Right atrium auricular region (tissue), 2 donors: ENCODE measurements at regions not wholly inside any gene's neighbourhood (a gene's known extent, or its start where the extent isn't known, plus 50 kb on each side); places are given as distances from the start of the nearest gene placed in this dataset.

Source experiments
- DNase-seq: peaks from one replicate; pipeline ENCODE4 v3.0.0-alpha.2; 2019; ENCODE audit warnings: low spot score
- H3K27ac ChIP-seq, 2 donors: fragments of 200-600 bp; sonication (generic); 1 replicate in 1 of 2; 2 replicates in 1 of 2; pipeline ENCODE4 v1.5.1; 2016 to 2019
- H3K27me3 ChIP-seq, 2 donors: fragments of 200-600 bp; sonication (generic); one replicate each; pipeline versions ENCODE4 v1.5.1 to v1.6.0; 2017 to 2019
- H3K36me3 ChIP-seq: fragments of 200-600 bp; sonication (generic); one replicate; pipeline ENCODE4 v1.5.1; 2016
- H3K4me1 ChIP-seq, 2 donors: fragments of 200-600 bp; sonication (generic); one replicate each; pipeline versions ENCODE4 v1.5.1 to v1.6.0; 2017 to 2019
- H3K4me3 ChIP-seq, 2 donors: fragments of 200-600 bp; sonication (generic); 1 replicate in 1 of 2; 2 replicates in 1 of 2; pipeline ENCODE4 v1.5.1; 2017 to 2019; ENCODE audit warnings: mild to moderate bottlenecking in 1 of 2, moderate library complexity in 1 of 2
- H3K9me3 ChIP-seq, 2 donors: fragments of 200-600 bp; sonication (generic); one replicate each; pipeline ENCODE4 v1.5.1; 2019
- TF ChIP-seq, protein P1 (sequence below), 2 donors: fragments of 200-600 bp; sonication (generic); IDR thresholded peaks; one replicate each; pipeline ENCODE4 v1.5.1; 2019; ENCODE audit warnings: antibody characterized with exemption in 2 of 2

DNA sequence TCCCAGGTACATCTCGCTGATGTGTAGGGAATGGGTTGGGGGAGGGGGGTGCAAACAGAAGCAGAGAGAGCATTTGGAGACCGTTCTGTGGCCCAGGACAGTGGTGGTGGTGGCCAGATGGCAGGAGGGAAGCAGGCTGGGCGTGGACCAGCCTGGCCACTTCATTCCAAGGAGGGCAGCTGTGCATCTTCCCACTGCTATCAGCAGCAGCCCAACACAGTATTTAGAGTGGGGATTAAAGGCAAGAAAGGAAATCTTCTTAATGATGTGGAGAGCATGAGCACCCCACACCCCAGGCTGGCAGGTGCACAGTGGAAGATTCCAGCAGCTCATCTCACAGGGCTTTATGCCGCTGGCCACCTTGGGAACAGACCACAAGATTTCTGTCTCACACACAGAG lies 198.7 kb downstream of the NPHP4 start:
- TF ChIP-seq, protein P1, sequence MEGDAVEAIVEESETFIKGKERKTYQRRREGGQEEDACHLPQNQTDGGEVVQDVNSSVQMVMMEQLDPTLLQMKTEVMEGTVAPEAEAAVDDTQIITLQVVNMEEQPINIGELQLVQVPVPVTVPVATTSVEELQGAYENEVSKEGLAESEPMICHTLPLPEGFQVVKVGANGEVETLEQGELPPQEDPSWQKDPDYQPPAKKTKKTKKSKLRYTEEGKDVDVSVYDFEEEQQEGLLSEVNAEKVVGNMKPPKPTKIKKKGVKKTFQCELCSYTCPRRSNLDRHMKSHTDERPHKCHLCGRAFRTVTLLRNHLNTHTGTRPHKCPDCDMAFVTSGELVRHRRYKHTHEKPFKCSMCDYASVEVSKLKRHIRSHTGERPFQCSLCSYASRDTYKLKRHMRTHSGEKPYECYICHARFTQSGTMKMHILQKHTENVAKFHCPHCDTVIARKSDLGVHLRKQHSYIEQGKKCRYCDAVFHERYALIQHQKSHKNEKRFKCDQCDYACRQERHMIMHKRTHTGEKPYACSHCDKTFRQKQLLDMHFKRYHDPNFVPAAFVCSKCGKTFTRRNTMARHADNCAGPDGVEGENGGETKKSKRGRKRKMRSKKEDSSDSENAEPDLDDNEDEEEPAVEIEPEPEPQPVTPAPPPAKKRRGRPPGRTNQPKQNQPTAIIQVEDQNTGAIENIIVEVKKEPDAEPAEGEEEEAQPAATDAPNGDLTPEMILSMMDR (IDR thresholded peaks at IDR 0.05) = no peak
- Histone ChIP-seq H3K36me3 (no peaks in the 10 kb centered on the region), H3K4me3 (no peak overlapping the region), H3K9me3 (no peaks in the 10 kb centered on the region), H3K27me3 (no peaks in the 10 kb centered on the region), H3K27ac (no peak overlapping the region), H3K4me1 (no peaks in the 10 kb centered on the region)
- no peak for DNase-seq

DNA sequence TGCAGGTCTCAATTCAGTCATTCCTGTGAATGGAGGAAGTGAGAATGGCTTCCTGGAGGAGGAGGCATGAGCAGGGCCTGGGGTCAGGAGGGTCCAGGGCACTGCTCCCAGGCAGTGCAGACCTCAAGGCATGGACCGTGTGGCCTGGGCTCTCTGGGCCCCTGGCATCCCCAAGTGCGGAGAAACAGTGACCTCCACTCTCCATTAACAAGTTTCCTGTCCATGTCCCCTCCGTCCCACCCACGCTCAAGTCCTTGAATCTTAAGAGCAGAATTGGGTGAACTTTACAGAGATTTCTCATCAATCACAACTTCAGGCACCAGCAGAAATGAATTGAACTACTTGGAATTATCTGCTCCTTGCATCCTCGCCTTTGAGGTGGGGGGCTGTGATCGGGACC lies 211.1 kb downstream of the NPHP4 start:
- DNase-seq = no peak
- H3K27me3 ChIP-seq = no peaks in the 10 kb centered on the region
- H3K4me1 ChIP-seq = no peaks in the 10 kb centered on the region
- no peaks in the 10 kb centered on the region for H3K9me3 ChIP-seq
- no peaks in the 10 kb centered on the region for H3K36me3 ChIP-seq
- no peak overlapping the region for H3K4me3 ChIP-seq
- TF ChIP-seq, protein P1 (IDR thresholded peaks at IDR 0.05) = no peak
- no peak overlapping the region for H3K27ac ChIP-seq

DNA sequence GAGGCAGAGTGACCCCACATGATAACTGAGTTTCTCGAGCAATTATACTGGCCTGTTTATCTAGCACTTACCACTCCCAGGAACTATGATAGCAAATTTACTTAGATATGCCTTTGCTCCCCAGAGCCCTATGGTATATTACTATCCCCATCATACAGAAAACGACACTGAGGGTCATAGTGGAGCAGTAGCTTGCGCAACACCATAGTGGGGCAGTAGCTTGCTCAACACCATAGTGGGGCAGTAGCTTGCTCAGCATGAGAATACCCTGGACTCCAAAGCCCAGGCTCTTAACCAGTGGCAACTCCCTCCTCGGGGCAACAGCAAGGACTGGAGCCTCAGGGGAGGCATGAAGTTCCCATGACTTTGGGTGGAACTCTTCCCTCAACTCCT lies 211.9 kb downstream of the NPHP4 start:
- Histone ChIP-seq H3K4me1 (no peaks in the 10 kb centered on the region), H3K36me3 (no peaks in the 10 kb centered on the region), H3K27me3 (no peaks in the 10 kb centered on the region), H3K4me3 (no peak overlapping the region), H3K27ac (no peak overlapping the region), H3K9me3 (no peaks in the 10 kb centered on the region)
- TF ChIP-seq, protein P1 (IDR thresholded peaks at IDR 0.05) = no peak
- DNase-seq = no peak

DNA sequence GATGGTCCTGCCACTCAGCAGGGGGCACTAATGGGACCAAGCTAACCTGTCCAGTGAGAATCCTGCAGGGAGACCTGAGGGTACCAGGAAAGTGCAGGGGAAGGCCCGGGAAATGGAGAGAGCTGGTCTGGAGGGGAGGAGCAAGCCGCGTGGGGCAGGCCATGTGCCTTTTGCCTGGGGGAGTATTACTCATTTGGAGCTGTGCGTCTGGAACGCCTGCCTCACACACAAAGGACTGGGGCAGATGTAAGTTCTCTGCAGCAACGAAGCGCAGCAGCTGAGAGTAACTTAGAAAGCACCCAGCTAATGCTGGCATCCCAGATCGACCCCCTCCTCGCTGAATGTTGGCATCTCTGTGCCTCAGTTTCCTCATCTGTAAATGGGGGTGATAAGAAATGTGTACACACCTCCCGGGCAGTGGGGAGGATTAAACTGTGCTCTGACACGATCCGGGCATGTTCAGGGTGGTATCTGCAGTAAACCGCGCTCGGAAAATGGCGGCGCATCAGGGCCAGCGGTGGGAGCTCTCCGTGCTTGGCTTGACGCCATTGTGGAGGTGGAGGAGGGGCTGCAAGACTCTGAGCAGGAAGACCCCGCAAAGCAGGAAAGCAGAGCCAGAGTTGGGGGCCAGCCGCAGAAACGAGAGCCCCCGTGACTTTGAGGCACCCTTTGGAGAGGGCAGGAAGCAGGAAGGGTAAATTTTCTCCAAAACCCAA lies 212.5 kb downstream of the NPHP4 start:
- DNase-seq = no peak
- Histone ChIP-seq H3K27ac (no peak overlapping the region), H3K4me3 (no peak overlapping the region), H3K4me1 (no peaks in the 10 kb centered on the region), H3K27me3 (no peaks in the 10 kb centered on the region), H3K9me3 (no peaks in the 10 kb centered on the region), H3K36me3 (no peaks in the 10 kb centered on the region)
- TF ChIP-seq, protein P1 (IDR thresholded peaks at IDR 0.05) = no peak

DNA sequence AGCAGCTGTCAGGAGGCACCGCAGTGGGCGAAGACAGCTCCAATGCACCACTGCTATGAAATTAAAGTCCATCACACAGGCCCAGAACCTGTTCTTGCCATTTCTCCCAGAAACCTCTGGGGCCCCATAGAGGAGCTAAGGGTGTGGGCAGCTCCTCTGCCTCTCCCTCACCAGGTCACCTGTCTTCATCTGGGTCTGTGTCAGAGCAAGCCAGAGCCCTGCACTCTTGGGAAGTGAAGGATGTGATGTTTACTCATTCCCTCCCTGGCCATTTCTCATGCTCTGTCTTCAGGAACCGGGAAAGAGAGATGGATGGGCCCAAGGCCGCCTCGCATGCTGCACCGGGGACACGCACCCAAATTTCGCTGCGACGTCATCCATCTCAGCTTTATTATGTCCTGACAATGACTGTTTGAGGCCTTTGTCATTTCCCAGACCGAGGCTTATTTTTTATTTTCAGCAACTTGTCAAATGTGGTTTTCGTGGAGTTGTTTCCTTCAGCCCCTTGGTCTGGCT lies 216.1 kb downstream of the NPHP4 start:
- no peak overlapping the region for H3K4me3 ChIP-seq
- H3K4me1 ChIP-seq = no peaks in the 10 kb centered on the region
- H3K27me3 ChIP-seq = no peaks in the 10 kb centered on the region
- no peaks in the 10 kb centered on the region for H3K36me3 ChIP-seq
- no peak for DNase-seq
- H3K27ac ChIP-seq = no peak overlapping the region
- no peaks in the 10 kb centered on the region for H3K9me3 ChIP-seq
- TF ChIP-seq, protein P1 (IDR thresholded peaks at IDR 0.05) = no peak

DNA sequence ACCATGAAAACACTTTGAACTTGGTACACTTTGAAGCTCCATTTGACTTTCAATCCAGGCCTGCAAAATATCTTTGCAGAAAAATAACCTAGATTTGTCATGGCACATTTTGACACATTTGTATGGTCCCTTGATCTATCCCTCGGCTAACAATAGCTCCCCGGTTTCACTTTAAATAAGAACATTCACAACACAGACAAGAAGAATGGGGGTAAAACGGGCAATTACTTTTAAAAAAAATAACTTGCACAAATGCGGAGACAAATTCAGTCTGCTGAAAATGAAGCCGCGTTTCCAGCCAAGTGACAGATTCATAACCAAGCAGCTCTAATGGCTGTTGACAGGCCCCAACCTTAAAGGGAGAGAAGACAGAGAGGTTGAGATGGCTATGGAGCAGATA lies 218.2 kb downstream of the NPHP4 start:
- DNase-seq = no peak
- H3K9me3 ChIP-seq = no peaks in the 10 kb centered on the region
- no peak overlapping the region for H3K4me3 ChIP-seq
- no peaks in the 10 kb centered on the region for H3K36me3 ChIP-seq
- TF ChIP-seq, protein P1 (IDR thresholded peaks at IDR 0.05) = no peak
- H3K27me3 ChIP-seq = no peaks in the 10 kb centered on the region
- H3K4me1 ChIP-seq = no peaks in the 10 kb centered on the region
- H3K27ac ChIP-seq = no peak overlapping the region
